ENCODE measurements at regions not wholly inside any gene's neighbourhood (a gene's known extent, or its start where the extent isn't known, plus 50 kb on each side); places are given as distances from the start of the nearest gene placed in this dataset.

GRCh38 chr1:30272277-30273020 lies 450.9 kb downstream of the MATN1 start:
- no peak for DNase-seq (ENCODE audit: low read depth)

GRCh38 chr1:30271401-30272276 lies 451.7 kb downstream of the MATN1 start:
- no peak for DNase-seq (ENCODE audit: low read depth)

- DNase-seq (ENCODE audit: low read depth) = no peak
Measured at GRCh38 chr1:30270461-30270860, 452.9 kb downstream of the MATN1 start.

GRCh38 chr1:30268923-30269666 lies 454.3 kb downstream of the MATN1 start:
- no peak for DNase-seq (ENCODE audit: low read depth)

- no peak for DNase-seq (ENCODE audit: low read depth)
Measured at GRCh38 chr1:30267856-30268255, 455.5 kb downstream of the MATN1 start.

GRCh38 chr1:30267046-30267445 lies 456.3 kb downstream of the MATN1 start:
- no peak for DNase-seq (ENCODE audit: low read depth)

GRCh38 chr1:30265127-30266070 lies 458.0 kb downstream of the MATN1 start:
- no peak for DNase-seq (ENCODE audit: low read depth)

GRCh38 chr1:30264672-30265025 lies 458.7 kb downstream of the MATN1 start:
- no peak for DNase-seq (ENCODE audit: low read depth)

GRCh38 chr1:30263888-30264671 lies 459.3 kb downstream of the MATN1 start:
- no peak for DNase-seq (ENCODE audit: low read depth)

- DNase-seq (ENCODE audit: low read depth) = no peak
Measured at GRCh38 chr1:30263405-30263804, 460.0 kb downstream of the MATN1 start.

GRCh38 chr1:30262158-30262557 lies 461.2 kb downstream of the MATN1 start:
- no peak for DNase-seq (ENCODE audit: low read depth)

GRCh38 chr1:30260318-30260717 lies 463.1 kb downstream of the MATN1 start:
- DNase-seq (ENCODE audit: low read depth) = no peak

- DNase-seq (ENCODE audit: low read depth) = no peak
Measured at GRCh38 chr1:30259631-30260030, 463.8 kb downstream of the MATN1 start.

GRCh38 chr1:30258876-30259275 lies 464.5 kb downstream of the MATN1 start:
- no peak for DNase-seq (ENCODE audit: low read depth)

GRCh38 chr1:30258471-30258870 lies 464.9 kb downstream of the MATN1 start:
- no peak for DNase-seq (ENCODE audit: low read depth)

- DNase-seq (ENCODE audit: low read depth) = no peak
Measured at GRCh38 chr1:30257742-30258380, 465.5 kb downstream of the MATN1 start.

- no peak for DNase-seq (ENCODE audit: low read depth)
Measured at GRCh38 chr1:30257322-30257721, 466.1 kb downstream of the MATN1 start.

GRCh38 chr1:30256911-30257310 lies 466.5 kb downstream of the MATN1 start:
- no peak for DNase-seq (ENCODE audit: low read depth)

GRCh38 chr1:30255111-30255724 lies 468.2 kb downstream of the MATN1 start:
- DNase-seq (ENCODE audit: low read depth) = no peak
